Fibroblast of skin of right biceps (primary cell): ENCODE measurements at regions not wholly inside any gene's neighbourhood (a gene's known extent, or its start where the extent isn't known, plus 50 kb on each side); places are given as distances from the start of the nearest gene placed in this dataset.

ENCODE experiments used
- DNase-seq: peaks from one replicate; pipeline ENCODE4 v3.0.0-alpha.2; 2013

DNA sequence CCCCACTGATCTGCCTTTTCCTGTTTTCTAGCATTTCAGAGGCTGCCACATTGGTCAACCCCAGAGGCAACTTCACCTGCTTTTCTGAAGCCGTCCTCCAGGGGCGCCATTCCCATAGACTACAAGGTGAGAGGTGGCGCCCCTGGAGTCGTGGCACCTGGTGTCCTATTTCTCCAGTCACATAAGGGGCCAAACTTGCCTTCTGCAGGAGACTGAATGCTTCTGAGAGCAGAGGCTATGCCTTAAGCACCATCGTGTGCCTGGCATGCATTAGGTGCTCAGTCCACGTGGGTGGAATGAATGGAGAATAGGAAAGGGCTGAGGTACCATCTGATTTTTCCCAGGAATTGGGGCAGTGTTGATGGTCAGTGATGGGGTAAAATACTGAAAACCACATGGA lies 164.8 kb downstream of the HAPSTR1 start:
- DNase-seq: peak; percentile 15

GRCh38 chr16:9257843-9258242 lies 166.4 kb downstream of the HAPSTR1 start:
- DNase-seq: no peak

GRCh38 chr16:9258423-9259051 lies 167.1 kb downstream of the HAPSTR1 start:
- DNase-seq: peak; percentile 26

GRCh38 chr16:9259914-9260608 lies 168.6 kb downstream of the HAPSTR1 start:
- no peak for DNase-seq

DNA sequence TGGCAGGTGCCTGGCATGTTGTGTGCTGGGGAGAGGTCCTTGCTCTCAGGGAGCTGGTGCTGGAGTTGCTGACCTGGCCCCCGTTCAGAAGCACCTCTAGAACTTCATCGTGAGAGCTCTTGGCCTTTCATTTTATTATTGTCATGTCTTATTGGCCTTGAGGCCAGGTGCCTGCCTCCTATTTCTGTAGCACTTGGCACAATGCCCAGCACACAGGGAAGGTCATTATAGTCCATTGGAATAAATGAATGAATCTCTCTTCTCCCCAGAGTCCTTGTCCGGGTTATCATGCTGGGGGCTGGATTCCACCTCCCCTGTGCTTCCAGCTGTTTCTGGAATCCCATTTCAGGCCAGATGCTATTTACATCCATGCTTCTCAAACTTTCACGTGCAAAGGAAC lies 169.2 kb downstream of the HAPSTR1 start:
- DNase-seq: no peak

DNA sequence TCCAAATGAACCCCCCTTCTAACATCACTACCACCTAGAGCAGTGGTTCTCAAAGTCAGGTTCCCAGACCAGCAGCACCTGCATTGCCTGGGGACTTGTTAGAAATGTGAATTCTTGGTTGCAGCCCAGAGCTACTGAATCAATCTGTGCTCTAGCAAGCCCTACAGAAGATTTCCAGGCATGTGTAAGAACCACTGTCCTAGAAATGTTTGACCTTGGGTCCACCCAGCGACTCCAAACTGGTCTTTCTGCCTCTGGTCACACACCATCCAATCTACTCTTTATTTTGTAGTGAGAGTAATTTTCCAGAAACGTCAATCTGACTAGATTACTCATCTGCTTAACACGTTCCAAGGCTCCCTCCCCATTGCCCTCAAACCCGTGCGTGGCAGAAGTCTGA lies 169.9 kb downstream of the HAPSTR1 start:
- no peak for DNase-seq

- no peak for DNase-seq
Observed at GRCh38 chr16:9262941-9263715, 171.7 kb downstream of the HAPSTR1 start.

DNA sequence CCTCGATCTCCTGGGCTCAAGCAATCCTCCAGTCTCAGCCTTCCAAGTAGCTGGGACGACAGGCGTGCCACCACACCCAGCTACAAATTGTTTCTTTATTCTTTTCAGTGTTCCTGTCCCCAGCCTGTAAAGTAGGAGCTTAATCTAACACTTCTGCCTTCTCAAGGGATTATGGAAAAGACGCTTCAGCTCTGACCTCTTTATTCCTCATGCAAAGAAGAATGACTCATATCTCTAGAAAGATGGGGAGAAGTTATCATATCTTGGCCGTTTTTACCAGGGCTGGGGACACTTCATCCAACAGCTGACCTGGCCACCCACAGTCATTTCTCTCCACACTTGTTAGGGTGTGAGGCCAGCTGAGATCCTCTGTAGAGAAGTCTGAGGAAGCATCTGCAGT lies 172.6 kb downstream of the HAPSTR1 start:
- DNase-seq: no peak

DNA sequence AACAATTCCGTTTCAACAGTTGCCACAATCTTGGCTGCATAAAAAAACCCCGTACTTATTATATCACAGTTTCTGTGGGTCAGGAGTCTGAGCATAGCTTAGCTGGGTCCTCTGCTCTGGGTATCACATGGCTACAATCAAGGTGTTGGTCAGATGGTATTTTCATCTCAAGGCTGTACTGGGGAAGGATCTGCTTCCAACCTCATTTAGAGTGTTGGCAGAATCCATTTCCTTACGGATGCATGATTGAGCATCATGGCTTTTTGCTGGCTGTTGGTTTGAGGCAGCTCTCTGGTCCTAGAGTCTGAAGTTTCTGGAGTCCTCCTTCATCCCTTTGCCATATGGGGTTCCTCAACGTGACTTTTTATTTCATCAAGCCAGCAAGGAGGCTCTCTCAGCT lies 177.0 kb downstream of the HAPSTR1 start:
- no peak for DNase-seq

GRCh38 chr16:9270424-9270823 lies 179.0 kb downstream of the HAPSTR1 start:
- DNase-seq: no peak

GRCh38 chr16:9270941-9271340 lies 179.5 kb downstream of the HAPSTR1 start:
- no peak for DNase-seq

- DNase-seq: no peak
Observed at GRCh38 chr16:9271841-9272240, 180.4 kb downstream of the HAPSTR1 start.

GRCh38 chr16:9275377-9275776 lies 183.9 kb downstream of the HAPSTR1 start:
- no peak for DNase-seq

DNA sequence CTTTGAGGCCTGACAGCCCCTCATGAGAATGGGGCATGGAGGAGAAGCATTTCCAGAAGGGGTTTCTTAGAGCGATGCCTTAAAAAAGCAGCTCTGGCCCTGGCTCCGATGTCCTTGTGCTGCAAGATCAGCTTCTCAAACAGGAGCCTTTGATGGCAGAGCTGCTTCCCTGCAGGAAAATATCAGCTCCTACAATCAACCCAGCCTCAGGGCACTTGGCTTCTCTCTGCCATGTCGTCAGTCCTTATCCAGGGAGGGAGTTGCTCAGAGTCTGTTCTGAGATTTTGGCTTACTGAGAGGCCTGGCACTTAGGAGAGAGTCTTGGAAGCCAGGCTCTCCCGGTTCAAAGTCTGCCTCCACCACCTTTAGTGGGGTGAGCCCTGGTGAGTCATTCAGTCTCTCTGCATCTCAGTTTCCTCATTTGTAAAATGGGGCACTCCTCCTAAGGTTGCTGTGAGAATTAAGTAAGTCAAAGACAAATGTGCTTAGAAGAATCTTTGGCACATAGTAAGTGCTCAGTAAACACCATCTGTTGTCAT lies 184.4 kb downstream of the HAPSTR1 start:
- DNase-seq: no peak

DNA sequence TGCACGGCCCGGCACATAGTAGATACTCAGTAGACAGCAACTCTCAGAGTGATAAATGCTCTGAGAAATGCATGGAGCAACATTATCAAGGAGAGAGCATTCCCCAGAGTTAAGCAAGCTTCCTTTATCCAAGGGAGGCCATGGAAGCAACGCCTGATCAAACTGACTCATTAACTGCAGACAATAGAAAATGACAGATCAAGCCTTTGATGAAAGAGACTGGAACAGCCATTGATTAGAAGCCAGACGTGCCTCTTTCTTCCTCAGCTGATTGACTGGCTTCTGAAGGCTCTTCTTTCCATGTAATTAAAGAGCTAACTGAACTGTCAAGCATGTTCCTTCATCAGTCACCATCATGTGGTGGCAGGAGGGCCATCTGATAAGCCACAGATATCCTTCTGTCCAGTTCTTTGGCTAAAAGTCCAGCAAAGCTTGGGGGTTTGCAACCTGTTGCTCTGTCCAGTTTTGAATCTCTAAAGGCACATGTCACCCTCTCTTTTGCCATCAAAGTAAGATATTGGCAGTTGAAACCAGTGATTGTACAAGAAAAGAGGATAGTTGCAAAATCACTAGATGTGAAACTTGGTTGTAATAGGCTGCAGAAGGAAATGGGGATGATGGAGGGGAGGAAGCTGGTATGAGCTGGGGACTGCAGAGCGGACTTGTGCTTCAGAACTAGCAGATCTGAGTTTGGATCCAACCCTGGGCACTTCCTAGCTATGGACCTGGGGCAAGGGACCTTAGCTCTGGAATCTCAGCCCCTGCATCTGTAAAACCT lies 188.0 kb downstream of the HAPSTR1 start:
- no peak for DNase-seq

DNA sequence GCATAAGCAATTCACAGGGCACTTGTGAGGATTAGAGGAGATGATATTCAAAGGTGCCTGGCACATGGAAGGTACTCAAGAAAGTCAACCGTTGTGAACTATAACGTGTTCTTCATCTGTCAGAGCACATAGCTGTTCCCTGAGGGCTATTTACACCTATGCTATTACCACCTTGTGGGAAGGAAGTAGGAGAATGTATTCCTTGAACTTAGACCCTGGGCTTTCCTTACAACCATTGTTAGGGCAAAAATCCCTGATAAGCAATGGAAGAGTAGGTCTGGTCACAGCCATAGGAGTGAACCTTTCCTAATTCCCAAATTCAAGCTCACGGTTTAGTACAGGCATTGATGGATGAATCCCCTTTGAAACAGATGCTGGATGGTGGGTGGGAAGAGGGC lies 188.6 kb downstream of the HAPSTR1 start:
- no peak for DNase-seq

- no peak for DNase-seq
Observed at GRCh38 chr16:9286930-9287329, 195.5 kb downstream of the HAPSTR1 start.

DNA sequence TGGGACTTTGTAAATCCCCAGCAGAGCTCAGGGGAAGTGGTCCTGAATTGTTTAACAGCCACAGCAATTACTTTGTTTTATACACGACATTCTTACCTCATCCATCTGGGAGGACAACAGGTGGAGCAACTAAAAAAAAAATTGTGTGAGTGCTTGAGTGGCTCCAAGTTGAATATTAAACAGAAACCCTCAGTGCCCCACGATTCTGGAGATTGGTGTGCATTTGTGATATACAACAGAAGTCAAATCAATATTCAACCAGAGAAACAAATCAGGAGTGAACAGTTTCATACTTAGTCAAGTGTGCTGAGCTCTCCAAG lies 204.8 kb downstream of the HAPSTR1 start:
- DNase-seq: no peak

- DNase-seq: peak; percentile 15
Observed at GRCh38 chr16:9297437-9298113, 206.1 kb downstream of the HAPSTR1 start.

DNA sequence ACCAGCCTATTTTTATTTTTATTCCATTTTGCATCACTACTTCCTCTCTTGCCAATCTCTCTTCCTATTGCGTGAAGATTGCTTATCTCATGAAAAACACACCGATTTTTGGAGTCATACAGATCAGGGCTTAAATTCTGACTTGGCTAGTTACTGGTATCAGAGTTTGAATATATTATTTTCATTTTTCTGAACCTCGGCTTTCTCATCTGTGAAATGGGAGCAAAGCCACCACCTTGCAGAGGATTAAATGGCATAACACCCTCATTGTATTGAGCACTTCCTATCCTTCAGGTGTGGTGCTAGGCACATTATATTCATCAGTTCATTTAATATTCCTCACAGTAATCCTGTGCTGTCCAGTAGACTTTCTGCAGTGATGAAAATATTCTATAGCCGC lies 208.8 kb downstream of the HAPSTR1 start:
- no peak for DNase-seq

GRCh38 chr16:9302072-9302471 lies 210.6 kb downstream of the HAPSTR1 start:
- no peak for DNase-seq

DNA sequence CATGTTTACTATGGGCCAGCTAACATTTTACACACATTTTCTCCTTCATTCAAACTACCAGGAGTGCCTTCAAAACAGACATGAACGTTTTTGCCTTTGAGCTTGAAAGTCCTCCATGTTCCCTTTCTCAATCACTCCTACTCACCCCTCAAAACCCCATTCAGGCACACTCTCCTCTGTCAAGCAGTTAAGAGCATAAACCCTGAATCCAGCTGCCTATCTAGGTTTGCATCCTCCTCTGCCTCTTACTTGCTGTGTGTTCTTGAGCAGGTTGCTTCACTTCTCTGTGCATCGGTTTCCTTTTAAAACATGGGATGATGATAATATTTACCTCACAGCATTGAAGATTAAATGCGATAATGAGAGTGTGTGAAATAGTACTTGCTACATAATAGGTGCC lies 215.3 kb downstream of the HAPSTR1 start:
- no peak for DNase-seq

DNA sequence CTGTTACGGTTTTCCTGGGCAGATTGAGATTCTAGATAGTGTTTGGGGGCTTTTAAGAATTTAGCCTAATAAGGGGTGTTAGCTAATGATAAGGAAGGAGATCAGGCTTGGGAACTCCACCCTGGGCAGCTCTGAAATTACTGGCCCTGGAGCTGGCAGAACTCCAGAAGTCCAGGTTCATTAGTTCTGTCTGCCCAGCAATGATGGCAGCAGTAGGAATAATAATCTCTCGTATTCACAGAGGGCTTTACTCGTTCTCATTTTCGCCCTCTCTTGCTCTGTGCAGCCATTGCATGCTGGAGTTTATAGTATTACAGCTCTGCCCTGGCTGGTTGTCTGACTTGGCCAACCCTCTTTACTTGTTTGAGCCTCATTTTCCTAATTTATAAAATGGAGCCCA lies 216.0 kb downstream of the HAPSTR1 start:
- DNase-seq: no peak
